ENCODE measurements at regions not wholly inside any gene's neighbourhood (a gene's known extent, or its start where the extent isn't known, plus 50 kb on each side); places are given as distances from the start of the nearest gene placed in this dataset.
"Not testable (repeated sequence)": the region's sequence is repeated elsewhere in the genome, so short reads cannot be mapped to it uniquely, and the experiment has no call there.

DNA sequence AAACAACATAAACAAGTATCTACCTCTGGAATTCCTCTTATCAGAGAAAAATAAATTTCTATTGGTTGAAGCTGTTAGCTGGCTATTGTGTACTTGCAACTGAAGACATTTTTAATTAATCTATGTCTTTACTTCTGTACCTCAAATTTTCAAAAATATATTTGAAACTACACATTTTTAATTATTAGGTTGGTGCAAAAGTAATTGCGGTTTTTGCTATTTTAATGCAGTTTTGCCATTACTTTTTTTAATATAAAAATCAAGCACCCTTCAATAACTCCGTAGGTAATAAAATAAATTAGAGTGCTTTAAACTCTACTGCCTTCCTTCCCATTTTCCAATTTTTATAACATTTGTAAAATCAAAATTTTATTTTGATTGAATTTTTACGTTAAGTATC, 262.1 kb upstream of the DUSP10 start:
- H3K4me3 ChIP-seq (ENCODE audit: low read depth, low read length) = no peak overlapping the region
- TF ChIP-seq, protein P1, sequence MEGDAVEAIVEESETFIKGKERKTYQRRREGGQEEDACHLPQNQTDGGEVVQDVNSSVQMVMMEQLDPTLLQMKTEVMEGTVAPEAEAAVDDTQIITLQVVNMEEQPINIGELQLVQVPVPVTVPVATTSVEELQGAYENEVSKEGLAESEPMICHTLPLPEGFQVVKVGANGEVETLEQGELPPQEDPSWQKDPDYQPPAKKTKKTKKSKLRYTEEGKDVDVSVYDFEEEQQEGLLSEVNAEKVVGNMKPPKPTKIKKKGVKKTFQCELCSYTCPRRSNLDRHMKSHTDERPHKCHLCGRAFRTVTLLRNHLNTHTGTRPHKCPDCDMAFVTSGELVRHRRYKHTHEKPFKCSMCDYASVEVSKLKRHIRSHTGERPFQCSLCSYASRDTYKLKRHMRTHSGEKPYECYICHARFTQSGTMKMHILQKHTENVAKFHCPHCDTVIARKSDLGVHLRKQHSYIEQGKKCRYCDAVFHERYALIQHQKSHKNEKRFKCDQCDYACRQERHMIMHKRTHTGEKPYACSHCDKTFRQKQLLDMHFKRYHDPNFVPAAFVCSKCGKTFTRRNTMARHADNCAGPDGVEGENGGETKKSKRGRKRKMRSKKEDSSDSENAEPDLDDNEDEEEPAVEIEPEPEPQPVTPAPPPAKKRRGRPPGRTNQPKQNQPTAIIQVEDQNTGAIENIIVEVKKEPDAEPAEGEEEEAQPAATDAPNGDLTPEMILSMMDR (conservative IDR thresholded peaks at IDR 0.05; ENCODE audit: low read depth, low read length) = no peak
- no peak for DNase-seq (ENCODE audit: low read depth)

DNA sequence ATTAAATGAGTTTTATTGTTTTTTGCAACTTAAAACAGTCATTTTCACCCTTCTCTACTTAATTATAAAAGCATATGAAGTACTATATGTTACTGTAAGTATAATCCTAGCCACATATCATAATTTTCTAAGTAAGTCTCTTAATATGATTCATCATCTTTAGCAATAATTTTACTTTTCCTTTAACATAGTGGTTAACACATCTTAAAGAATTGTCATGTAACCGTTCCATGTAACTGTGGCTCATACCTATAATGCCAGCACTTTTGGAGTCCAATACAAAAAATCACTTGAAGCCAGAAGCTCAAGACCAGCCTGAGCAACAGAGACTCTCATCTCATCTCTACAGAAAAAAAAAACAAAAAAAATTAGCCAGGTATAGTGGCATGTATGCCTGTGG, 260.6 kb upstream of the DUSP10 start:
- no peak overlapping the region for H3K4me3 ChIP-seq (ENCODE audit: low read depth, low read length)
- TF ChIP-seq, protein P1 (conservative IDR thresholded peaks at IDR 0.05; ENCODE audit: low read depth, low read length) = no peak
- no peak for DNase-seq (ENCODE audit: low read depth)

DNA sequence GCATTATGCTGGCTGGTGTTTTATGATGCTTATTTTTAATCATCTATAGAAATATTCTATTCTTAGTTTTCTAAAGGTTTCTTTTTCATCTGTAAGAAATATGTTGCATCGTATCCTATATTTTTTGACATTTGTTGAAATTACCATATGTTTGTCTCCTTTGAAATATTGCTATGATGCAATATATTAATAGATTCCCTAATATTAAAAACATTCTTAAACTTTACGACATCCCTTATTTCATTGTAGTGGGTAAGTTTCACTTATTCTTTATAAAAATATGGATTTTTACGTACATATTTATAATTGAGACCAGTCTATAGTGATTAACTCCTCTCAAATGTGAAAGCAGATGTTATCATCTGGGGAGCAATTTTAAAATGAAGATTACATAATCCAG, 258.2 kb upstream of the DUSP10 start:
- no peak overlapping the region for H3K4me3 ChIP-seq (ENCODE audit: low read depth, low read length)
- TF ChIP-seq, protein P1 (conservative IDR thresholded peaks at IDR 0.05; ENCODE audit: low read depth, low read length) = no peak
- DNase-seq (ENCODE audit: low read depth) = no peak

DNA sequence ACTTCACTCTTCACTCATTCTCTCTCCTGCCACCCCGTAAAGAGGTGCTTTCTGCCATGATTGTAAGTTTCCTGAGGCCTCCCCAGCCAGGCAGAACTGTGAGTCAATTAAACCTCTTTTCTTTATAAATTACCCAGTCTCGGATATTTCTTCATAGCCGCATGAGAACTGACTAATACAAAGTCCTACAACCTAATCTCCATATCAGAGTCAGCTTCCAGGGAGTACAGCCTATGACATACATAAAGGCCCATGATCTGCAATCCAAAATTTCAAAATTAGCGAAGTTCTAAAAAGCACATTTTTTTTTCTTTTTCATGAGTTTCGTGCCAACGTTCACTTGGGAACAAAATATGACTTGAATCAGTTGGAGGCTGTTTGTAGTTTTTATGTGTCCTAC, 256.9 kb upstream of the DUSP10 start:
- no peak overlapping the region for H3K4me3 ChIP-seq (ENCODE audit: low read depth, low read length)
- peak; percentile 38 for DNase-seq (ENCODE audit: low read depth)
- TF ChIP-seq, protein P1 (conservative IDR thresholded peaks at IDR 0.05; ENCODE audit: low read depth, low read length) = no peak

DNA sequence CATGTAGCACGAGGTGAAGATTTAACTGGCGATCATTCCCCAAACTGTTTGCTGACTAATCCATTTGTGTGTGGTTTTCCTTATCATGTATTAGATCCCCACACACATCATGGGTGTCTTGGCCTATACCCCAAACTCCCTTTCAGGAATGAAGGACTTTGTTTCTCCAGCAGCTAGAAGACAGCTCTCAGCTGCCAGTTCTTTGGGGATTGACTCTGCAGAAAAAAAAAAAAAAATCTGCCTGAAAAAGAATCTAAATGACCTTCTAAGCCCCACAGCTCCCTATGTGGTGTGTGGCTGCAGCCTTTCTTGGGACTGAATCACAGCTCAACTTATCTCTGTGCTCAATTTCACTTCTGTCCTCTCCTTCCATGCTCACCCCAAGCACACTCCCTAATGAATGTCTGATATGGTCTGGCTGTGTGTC, 256.3 kb upstream of the DUSP10 start:
- peak; percentile 71 for DNase-seq (ENCODE audit: low read depth)
- TF ChIP-seq, protein P1 (conservative IDR thresholded peaks at IDR 0.05; ENCODE audit: low read depth, low read length) = no peak
- no peak overlapping the region for H3K4me3 ChIP-seq (ENCODE audit: low read depth, low read length)

DNA sequence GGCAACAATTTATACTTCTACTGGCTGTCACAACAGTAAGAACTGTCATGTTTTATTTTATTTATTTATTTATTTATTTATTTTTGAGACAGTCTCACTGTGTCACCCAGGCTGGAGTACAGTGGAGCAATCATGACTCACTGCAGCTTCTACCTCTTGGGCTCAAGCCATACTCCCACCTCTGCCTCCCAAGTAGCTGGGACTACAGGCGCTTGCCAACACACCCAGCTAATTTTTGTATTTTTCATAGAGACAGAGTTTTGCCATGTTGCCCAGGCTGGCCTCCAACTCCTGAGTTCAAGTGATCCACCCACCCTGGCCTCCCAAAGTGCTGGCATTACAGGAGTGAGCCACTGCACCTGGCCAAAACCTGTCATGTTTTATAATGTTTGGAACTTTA, 255.1 kb upstream of the DUSP10 start:
- H3K4me3 ChIP-seq (ENCODE audit: low read depth, low read length) = not testable (repeated sequence)
- peak; percentile 66 for DNase-seq (ENCODE audit: low read depth)

DNA sequence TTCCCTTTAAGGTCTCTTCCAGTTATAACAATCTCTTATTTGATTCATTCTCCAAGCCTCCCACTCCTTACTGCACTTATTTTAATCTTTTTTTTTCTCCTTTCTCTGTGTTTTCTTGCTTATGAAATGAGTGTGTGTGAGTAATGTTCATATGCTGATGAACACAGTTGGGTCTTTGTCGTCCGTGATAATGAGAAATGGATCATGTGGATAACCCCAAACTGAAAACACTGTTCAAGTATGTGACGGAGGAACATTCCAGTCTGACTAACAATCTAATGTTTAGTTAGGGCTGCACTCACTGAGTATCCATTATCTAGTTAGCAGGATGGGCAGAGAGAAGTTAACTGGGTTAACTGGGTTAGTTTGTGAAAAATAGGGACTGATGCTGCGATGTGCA, 253.1 kb upstream of the DUSP10 start:
- DNase-seq (ENCODE audit: low read depth) = peak; percentile 91
- TF ChIP-seq, protein P1 (conservative IDR thresholded peaks at IDR 0.05; ENCODE audit: low read depth, low read length) = no peak

DNA sequence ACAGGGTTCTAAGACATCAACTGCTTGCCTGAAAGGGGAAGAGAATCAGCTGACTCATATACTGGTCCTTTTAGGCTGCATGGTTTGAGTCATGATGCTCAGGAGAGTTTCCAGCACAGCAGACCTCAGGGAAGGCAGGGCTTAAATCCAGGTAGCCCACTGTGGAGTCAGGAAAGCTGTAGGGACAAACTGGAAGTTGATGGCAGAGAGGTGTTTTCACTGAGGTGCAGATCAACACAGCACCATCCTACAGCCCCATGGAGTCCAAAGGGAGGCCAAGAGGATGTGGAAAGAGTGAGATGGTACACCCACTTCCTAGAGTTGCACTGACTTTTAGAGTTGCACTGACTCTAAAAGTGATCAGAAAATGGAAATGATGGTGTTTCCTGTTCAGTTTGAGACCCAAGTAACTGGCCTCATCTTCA, 252.4 kb upstream of the DUSP10 start:
- TF ChIP-seq, protein P1 (conservative IDR thresholded peaks at IDR 0.05; ENCODE audit: low read depth, low read length) = no peak
- peak; percentile 37 for DNase-seq (ENCODE audit: low read depth)
- no peak overlapping the region for H3K4me3 ChIP-seq (ENCODE audit: low read depth, low read length)

More for the DNA sequence above, 253.1 kb upstream of the DUSP10 start:
- no peak overlapping the region for H3K4me3 ChIP-seq (ENCODE audit: low read depth, low read length)
